VCaP (cell line): ENCODE measurements at regions not wholly inside any gene's neighbourhood (a gene's known extent, or its start where the extent isn't known, plus 50 kb on each side); places are given as distances from the start of the nearest gene placed in this dataset.
"Not testable (repeated sequence)": the region's sequence is repeated elsewhere in the genome, so short reads cannot be mapped to it uniquely, and the experiment has no call there.

Source experiments
- H3K27ac ChIP-seq: fragments of 450-650 bp; 2 replicates; pipeline ENCODE4 v1.5.1; 2017
- CTCF ChIP-seq: fragments of 450-650 bp; conservative IDR thresholded peaks from 2 replicates; pipeline ENCODE4 v1.5.1; 2017; ENCODE audit warnings: mild to moderate bottlenecking, moderate library complexity

GRCh38 chr1:218931324-218931723, 242.4 kb upstream of the LYPLAL1 start:
- H3K27ac ChIP-seq, result no peak overlapping the region
- TF ChIP-seq CTCF, result no peak

GRCh38 chr1:218933513-218933912, 240.2 kb upstream of the LYPLAL1 start:
- no peak overlapping the region for H3K27ac ChIP-seq
- no peak for TF ChIP-seq CTCF

GRCh38 chr1:218935408-218935807, 238.3 kb upstream of the LYPLAL1 start:
- H3K27ac ChIP-seq, result not testable (repeated sequence)

GRCh38 chr1:218938259-218938658, 235.4 kb upstream of the LYPLAL1 start:
- no peak overlapping the region for H3K27ac ChIP-seq
- TF ChIP-seq CTCF, result no peak

- H3K27ac ChIP-seq, result no peak overlapping the region
- TF ChIP-seq CTCF, result no peak
These were observed 234.6 kb upstream of the LYPLAL1 start for GRCh38 chr1:218939095-218939494.

GRCh38 chr1:218942431-218942830, 231.2 kb upstream of the LYPLAL1 start:
- TF ChIP-seq CTCF, result no peak
- H3K27ac ChIP-seq, result no peak overlapping the region

- no peak for TF ChIP-seq CTCF
- H3K27ac ChIP-seq, result no peak overlapping the region
These were observed 230.3 kb upstream of the LYPLAL1 start for GRCh38 chr1:218943371-218943770.

- H3K27ac ChIP-seq, result no peak overlapping the region
- TF ChIP-seq CTCF, result no peak
These were observed 228.6 kb upstream of the LYPLAL1 start for GRCh38 chr1:218945050-218945449.
